Neural cell (in vitro differentiated cells): ENCODE measurements at regions not wholly inside any gene's neighbourhood (a gene's known extent, or its start where the extent isn't known, plus 50 kb on each side); places are given as distances from the start of the nearest gene placed in this dataset.

Experiments used
- CTCF ChIP-seq: fragments of 450-650 bp; IDR thresholded peaks from 2 replicates; pipeline ENCODE4 v1.5.1; 2014; ENCODE audit warnings: antibody characterized with exemption, mild to moderate bottlenecking, moderate library complexity; ENCODE audit not compliant: poor library complexity, severe bottlenecking
- EP300 ChIP-seq: fragments of 450-650 bp; conservative IDR thresholded peaks from 2 replicates; pipeline ENCODE4 v1.6.1; 2014; ENCODE audit warnings: antibody characterized with exemption, mild to moderate bottlenecking, moderate library complexity; ENCODE audit not compliant: poor library complexity, severe bottlenecking
- EZH2 ChIP-seq: fragments of 200-600, 300-800 bp; shearing (Covaris generic), sonication (generic); IDR thresholded peaks from 2 replicates; pipeline ENCODE4 v1.6.1; 2014; ENCODE audit warnings: antibody characterized with exemption, low read length, borderline replicate concordance, mild to moderate bottlenecking; ENCODE audit not compliant: insufficient read depth, poor library complexity, severe bottlenecking
- MXI1 ChIP-seq: fragments of 450-650 bp; conservative IDR thresholded peaks from 2 replicates; pipeline ENCODE4 v1.6.1; 2014; ENCODE audit warnings: antibody characterized with exemption, mild to moderate bottlenecking; ENCODE audit not compliant: poor library complexity, severe bottlenecking
- POLR2AphosphoS5 ChIP-seq: IDR thresholded peaks from 2 replicates; pipeline ENCODE4 v1.6.1; 2012
- REST ChIP-seq: IDR thresholded peaks from 2 replicates; pipeline ENCODE4 v1.6.1; 2012; ENCODE audit warnings: borderline replicate concordance
- SMC3 ChIP-seq: fragments of 450-650 bp; conservative IDR thresholded peaks from 2 replicates; pipeline ENCODE4 v1.6.1; 2014; ENCODE audit warnings: antibody characterized with exemption, mild to moderate bottlenecking, moderate library complexity; ENCODE audit not compliant: poor library complexity
- TAF1 ChIP-seq: IDR thresholded peaks from 2 replicates; pipeline ENCODE4 v1.6.1; 2012; ENCODE audit warnings: low read depth

- no peak for TF ChIP-seq CTCF
- no peak for TF ChIP-seq POLR2AphosphoS5
- TF ChIP-seq EP300 = no peak
- TF ChIP-seq SMC3 = no peak
- no peak for TF ChIP-seq EZH2
- TF ChIP-seq TAF1 = no peak
- TF ChIP-seq REST = no peak
- no peak for TF ChIP-seq MXI1
Observed at GRCh38 chr21:35981514-35982070, 78.7 kb downstream of the SETD4 start.
